ENCODE measurements at regions not wholly inside any gene's neighbourhood (a gene's known extent, or its start where the extent isn't known, plus 50 kb on each side); places are given as distances from the start of the nearest gene placed in this dataset.

DNA sequence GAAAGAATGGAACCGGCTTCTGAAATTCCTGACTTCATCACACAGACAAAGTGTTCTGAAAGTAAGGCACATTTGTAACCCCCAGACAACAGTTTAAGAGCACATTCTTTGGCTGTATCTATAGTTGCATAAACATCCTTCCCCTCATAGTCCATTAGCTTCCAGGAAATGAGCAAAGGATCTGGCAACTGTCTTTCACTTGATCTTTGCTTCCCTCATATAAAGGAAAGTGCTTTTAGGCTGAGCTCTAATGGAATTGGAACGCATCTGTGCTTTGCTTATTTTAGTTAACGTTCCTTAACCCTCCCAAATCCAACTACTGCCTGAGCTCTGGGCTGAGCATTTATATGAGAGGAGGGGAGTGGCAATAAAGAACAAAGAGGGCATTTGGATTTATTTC, 76.9 kb upstream of the API5 start:
- TF ChIP-seq, protein P1, sequence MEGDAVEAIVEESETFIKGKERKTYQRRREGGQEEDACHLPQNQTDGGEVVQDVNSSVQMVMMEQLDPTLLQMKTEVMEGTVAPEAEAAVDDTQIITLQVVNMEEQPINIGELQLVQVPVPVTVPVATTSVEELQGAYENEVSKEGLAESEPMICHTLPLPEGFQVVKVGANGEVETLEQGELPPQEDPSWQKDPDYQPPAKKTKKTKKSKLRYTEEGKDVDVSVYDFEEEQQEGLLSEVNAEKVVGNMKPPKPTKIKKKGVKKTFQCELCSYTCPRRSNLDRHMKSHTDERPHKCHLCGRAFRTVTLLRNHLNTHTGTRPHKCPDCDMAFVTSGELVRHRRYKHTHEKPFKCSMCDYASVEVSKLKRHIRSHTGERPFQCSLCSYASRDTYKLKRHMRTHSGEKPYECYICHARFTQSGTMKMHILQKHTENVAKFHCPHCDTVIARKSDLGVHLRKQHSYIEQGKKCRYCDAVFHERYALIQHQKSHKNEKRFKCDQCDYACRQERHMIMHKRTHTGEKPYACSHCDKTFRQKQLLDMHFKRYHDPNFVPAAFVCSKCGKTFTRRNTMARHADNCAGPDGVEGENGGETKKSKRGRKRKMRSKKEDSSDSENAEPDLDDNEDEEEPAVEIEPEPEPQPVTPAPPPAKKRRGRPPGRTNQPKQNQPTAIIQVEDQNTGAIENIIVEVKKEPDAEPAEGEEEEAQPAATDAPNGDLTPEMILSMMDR (IDR thresholded peaks at IDR 0.05; ENCODE audit: insufficient read depth, low read depth, low read length), result no peak
- TF ChIP-seq EZH2 (IDR thresholded peaks at IDR 0.05; ENCODE audit: insufficient read depth, low read length), result no peak
